ENCODE measurements at regions not wholly inside any gene's neighbourhood (a gene's known extent, or its start where the extent isn't known, plus 50 kb on each side); places are given as distances from the start of the nearest gene placed in this dataset.

DNA sequence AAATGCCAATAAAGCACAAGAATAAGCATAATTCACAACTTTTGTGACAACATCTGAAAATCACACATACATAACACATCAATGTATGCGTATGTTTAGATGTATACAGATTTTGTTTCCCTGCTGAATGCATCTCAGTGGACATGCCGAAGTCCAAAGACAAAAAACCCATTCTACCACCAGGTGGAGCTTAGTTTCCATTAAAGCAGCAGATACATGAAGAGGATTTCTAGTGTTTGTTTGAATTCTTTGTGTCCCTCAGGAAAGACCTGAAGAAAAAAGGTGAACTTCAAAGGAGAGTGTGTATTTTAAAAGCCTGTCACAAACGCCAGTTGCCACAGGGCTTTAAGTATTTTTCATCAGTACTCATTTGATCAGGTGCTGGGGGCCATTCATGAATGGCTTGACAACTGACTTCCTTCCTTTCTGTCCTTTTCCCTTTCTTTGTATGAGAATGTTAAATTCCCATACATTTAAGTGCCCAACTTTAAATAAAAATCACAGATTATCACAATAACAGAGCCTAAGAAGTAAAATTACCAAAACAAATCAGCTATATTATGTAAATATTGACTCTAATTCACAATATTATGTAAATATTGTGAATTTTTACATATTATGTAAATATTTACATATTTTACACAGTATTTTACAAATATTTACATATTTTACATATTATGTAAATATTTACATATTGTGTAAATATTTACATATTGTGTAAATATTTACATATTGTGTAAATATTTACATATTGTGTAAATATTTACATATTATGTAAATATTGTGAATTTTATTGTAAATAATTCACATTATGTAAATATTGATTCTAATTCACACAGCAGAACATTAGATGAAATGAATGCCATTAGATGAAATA, 343.0 kb downstream of the CRPPA start:
- Histone ChIP-seq H3K27me3 (ENCODE audit: control insufficient read depth, insufficient read depth, low read length) (no peaks in the 10 kb centered on the region), H3K36me3 (ENCODE audit: control insufficient read depth in 2 of 3, insufficient read depth in 3 of 3, low read length in 3 of 3) (no peaks in the 10 kb centered on the region), H3K9me3 (ENCODE audit: control insufficient read depth in 2 of 3, insufficient read depth in 1 of 3, low read length in 3 of 3) (no peaks in the 10 kb centered on the region), H3K4me1 (ENCODE audit: control insufficient read depth in 2 of 3, insufficient read depth in 2 of 3, low read depth in 1 of 3, low read length in 3 of 3) (no peaks in the 10 kb centered on the region), H3K27ac (ENCODE audit: low read depth in 2 of 2, low read length in 2 of 2) (no peak overlapping the region), H3K9ac (ENCODE audit: low read length in 3 of 3) (no peak overlapping the region), H3K4me3 (ENCODE audit: low read length in 3 of 3) (no peak overlapping the region)
- DNase-seq (peak in 3 of 5 donors; percentile 46 to 91 (median 86)), FAIRE-seq (peak; percentile 98)
- intact Hi-C loops (cut with DNase I) = loop anchor here (5.0 to 10.0 kb wide), 2 partner anchors 489 to 764 kb away; no protein-coding TSS in a partner anchor
- TF ChIP-seq, protein P1, sequence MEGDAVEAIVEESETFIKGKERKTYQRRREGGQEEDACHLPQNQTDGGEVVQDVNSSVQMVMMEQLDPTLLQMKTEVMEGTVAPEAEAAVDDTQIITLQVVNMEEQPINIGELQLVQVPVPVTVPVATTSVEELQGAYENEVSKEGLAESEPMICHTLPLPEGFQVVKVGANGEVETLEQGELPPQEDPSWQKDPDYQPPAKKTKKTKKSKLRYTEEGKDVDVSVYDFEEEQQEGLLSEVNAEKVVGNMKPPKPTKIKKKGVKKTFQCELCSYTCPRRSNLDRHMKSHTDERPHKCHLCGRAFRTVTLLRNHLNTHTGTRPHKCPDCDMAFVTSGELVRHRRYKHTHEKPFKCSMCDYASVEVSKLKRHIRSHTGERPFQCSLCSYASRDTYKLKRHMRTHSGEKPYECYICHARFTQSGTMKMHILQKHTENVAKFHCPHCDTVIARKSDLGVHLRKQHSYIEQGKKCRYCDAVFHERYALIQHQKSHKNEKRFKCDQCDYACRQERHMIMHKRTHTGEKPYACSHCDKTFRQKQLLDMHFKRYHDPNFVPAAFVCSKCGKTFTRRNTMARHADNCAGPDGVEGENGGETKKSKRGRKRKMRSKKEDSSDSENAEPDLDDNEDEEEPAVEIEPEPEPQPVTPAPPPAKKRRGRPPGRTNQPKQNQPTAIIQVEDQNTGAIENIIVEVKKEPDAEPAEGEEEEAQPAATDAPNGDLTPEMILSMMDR (IDR thresholded peaks at IDR 0.05; ENCODE audit: borderline replicate concordance, extremely low read depth, insufficient read depth) = peak; percentile 54

DNA sequence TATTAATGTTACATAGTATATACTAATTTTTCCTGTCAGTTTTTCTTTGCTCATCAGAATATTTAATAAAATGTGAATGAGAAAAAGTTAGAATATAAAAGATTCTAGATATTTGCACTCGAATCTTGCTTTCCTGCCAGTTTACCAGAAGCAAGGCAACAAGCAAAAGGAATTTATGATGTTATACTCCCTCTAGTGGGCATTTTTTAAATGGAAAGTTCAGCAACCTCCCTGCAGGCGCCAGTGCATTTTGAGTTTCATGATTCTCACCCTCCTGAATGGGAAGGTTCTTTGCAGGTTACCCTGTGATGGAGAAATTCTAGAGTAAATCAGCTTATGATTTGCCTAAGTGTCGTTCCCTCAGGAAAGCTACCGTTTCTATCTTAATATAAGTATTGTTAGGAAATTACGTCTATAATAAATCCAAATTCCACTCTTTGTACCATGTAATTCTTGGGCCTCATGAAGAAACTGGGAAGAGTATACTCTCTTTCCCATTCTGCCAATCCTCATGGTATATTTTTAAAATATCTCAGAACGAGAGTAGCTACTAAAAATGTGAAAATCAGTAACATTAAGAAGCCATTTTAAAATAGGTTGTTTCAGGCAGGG, 350.0 kb downstream of the CRPPA start:
- TF ChIP-seq, protein P1 (IDR thresholded peaks at IDR 0.05; ENCODE audit: borderline replicate concordance, extremely low read depth, insufficient read depth) = peak; percentile 67
- H3K9ac ChIP-seq (ENCODE audit: low read length in 3 of 3) = no peak overlapping the region
- H3K27ac ChIP-seq (ENCODE audit: low read depth in 2 of 2, low read length in 2 of 2) = no peak overlapping the region
- intact Hi-C loops (cut with DNase I) = loop anchor here (10.0 kb wide), 1 partner anchor 757 kb away; no protein-coding TSS in a partner anchor
- H3K9me3 ChIP-seq (ENCODE audit: control insufficient read depth in 2 of 3, insufficient read depth in 1 of 3, low read length in 3 of 3) = no peaks in the 10 kb centered on the region
- DNase-seq (peak in 2 of 5 donors; percentile 77 to 79), FAIRE-seq (peak; percentile 96)
- no peaks in the 10 kb centered on the region for H3K27me3 ChIP-seq (ENCODE audit: control insufficient read depth, insufficient read depth, low read length)
- peaks cover 0 to 2% (median 0%) of the 10 kb centered on the region in 3 donors for H3K4me1 ChIP-seq (ENCODE audit: control insufficient read depth in 2 of 3, insufficient read depth in 2 of 3, low read depth in 1 of 3, low read length in 3 of 3)
- H3K4me3 ChIP-seq (ENCODE audit: low read length in 3 of 3) = no peak overlapping the region
- H3K36me3 ChIP-seq (ENCODE audit: control insufficient read depth in 2 of 3, insufficient read depth in 3 of 3, low read length in 3 of 3) = no peaks in the 10 kb centered on the region

DNA sequence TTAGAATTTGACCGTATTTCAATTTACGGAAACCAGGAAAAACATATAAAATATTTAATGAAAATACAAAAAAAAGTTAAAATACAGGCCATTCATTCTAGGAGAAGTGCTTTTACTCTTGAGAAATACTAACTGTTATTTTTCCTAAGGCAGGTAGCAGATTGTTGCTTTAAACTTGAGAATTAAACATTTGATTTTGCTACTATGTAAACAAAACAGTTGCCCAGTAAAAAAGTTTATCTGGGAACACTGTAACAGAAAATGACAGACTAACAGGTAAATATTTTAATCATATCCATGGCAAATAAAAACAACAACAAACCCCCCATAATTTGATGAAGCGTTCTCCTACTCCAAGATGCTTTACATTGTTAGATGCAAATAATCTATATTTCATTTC, 350.5 kb downstream of the CRPPA start:
- Histone ChIP-seq H3K36me3 (ENCODE audit: control insufficient read depth in 2 of 3, insufficient read depth in 3 of 3, low read length in 3 of 3) (no peaks in the 10 kb centered on the region), H3K27ac (ENCODE audit: low read depth in 2 of 2, low read length in 2 of 2) (no peak overlapping the region), H3K9ac (ENCODE audit: low read length in 3 of 3) (no peak overlapping the region), H3K9me3 (ENCODE audit: control insufficient read depth in 2 of 3, insufficient read depth in 1 of 3, low read length in 3 of 3) (no peaks in the 10 kb centered on the region), H3K4me1 (ENCODE audit: control insufficient read depth in 2 of 3, insufficient read depth in 2 of 3, low read depth in 1 of 3, low read length in 3 of 3) (peaks cover 0 to 2% (median 0%) of the 10 kb centered on the region in 3 donors), H3K27me3 (ENCODE audit: control insufficient read depth, insufficient read depth, low read length) (no peaks in the 10 kb centered on the region), H3K4me3 (ENCODE audit: low read length in 3 of 3) (no peak overlapping the region)
- TF ChIP-seq, protein P1 (IDR thresholded peaks at IDR 0.05; ENCODE audit: borderline replicate concordance, extremely low read depth, insufficient read depth) = no peak
- intact Hi-C loops (cut with DNase I) = loop anchor here (10.0 kb wide), 1 partner anchor 756 kb away; no protein-coding TSS in a partner anchor
- no peak for FAIRE-seq
- no peak for DNase-seq

Data from kidney (tissue), 13 donors.